OCI-LY3 (cell line): ENCODE measurements at regions not wholly inside any gene's neighbourhood (a gene's known extent, or its start where the extent isn't known, plus 50 kb on each side); places are given as distances from the start of the nearest gene placed in this dataset.

Experiments
- H2AFZ ChIP-seq: fragments of 200-600, 300-600 bp; shearing (Covaris generic); 2 replicates; pipeline ENCODE4 v1.6.0; 2014; ENCODE audit warnings: antibody characterized with exemption, low read depth, low read length
- H3K27ac ChIP-seq: fragments of 200-600, 300-600 bp; sonication (generic); 2 replicates; pipeline ENCODE4 v1.5.1; 2014; ENCODE audit warnings: mild to moderate bottlenecking, low read length, moderate library complexity, mixed read lengths
- H3K27me3 ChIP-seq: fragments of 200-600, 300-600 bp; sonication (generic); 2 replicates; pipeline ENCODE4 v1.6.1; 2014; ENCODE audit warnings: low read depth, low read length, mixed read lengths
- H3K36me3 ChIP-seq: fragments of 200-600, 300-600 bp; sonication (generic); replicated peaks from 2 replicates; pipeline ENCODE3; 2014; ENCODE audit warnings: low read depth, low read length, mixed read lengths
- H3K4me1 ChIP-seq: fragments of 300-600, 200-600 bp; sonication (generic); 2 replicates; pipeline ENCODE4 v1.6.1; 2014; ENCODE audit warnings: low read length, mixed read lengths
- H3K4me2 ChIP-seq: fragments of 200-600, 300-600 bp; sonication (generic); 2 replicates; pipeline ENCODE4 v1.6.1; 2014; ENCODE audit warnings: low read length, mixed read lengths
- H3K4me3 ChIP-seq: fragments of 300-600, 200-600 bp; sonication (generic); 2 replicates; pipeline ENCODE4 v1.5.1; 2014; ENCODE audit warnings: antibody characterized with exemption, mild to moderate bottlenecking, low read length, moderate library complexity
- H3K79me2 ChIP-seq: fragments of 300-600, 200-600 bp; shearing (Covaris generic); 2 replicates; pipeline ENCODE4 v1.6.1; 2014; ENCODE audit warnings: mild to moderate bottlenecking, low read length, mixed read lengths
- H3K9ac ChIP-seq: fragments of 300-600, 200-600 bp; shearing (Covaris generic); 2 replicates; pipeline ENCODE4 v1.6.0; 2014; ENCODE audit warnings: mild to moderate bottlenecking, low read length, moderate library complexity
- H3K9me3 ChIP-seq: fragments of 200-600, 300-600 bp; shearing (Covaris generic); 2 replicates; pipeline ENCODE4 v1.6.1; 2014; ENCODE audit warnings: low read length, mixed read lengths; ENCODE audit not compliant: insufficient read depth
- H4K20me1 ChIP-seq: fragments of 200-600, 300-600 bp; sonication (generic); 2 replicates; pipeline ENCODE4 v1.6.1; 2016; ENCODE audit warnings: low read length, mixed read lengths; ENCODE audit not compliant: insufficient read depth
- EZH2phosphoT487 ChIP-seq: fragments of 200-600 bp; shearing (Covaris generic); IDR thresholded peaks from 2 replicates; pipeline ENCODE4 v1.6.1; 2018; ENCODE audit warnings: antibody characterized with exemption, mixed run types, low read depth
- TF ChIP-seq, protein P1 (sequence below): fragments of 200-600, 300-600 bp; sonication (generic); IDR thresholded peaks from 2 replicates; pipeline ENCODE4 v1.5.1; 2014; ENCODE audit warnings: antibody characterized with exemption, low read length, low read depth

DNA sequence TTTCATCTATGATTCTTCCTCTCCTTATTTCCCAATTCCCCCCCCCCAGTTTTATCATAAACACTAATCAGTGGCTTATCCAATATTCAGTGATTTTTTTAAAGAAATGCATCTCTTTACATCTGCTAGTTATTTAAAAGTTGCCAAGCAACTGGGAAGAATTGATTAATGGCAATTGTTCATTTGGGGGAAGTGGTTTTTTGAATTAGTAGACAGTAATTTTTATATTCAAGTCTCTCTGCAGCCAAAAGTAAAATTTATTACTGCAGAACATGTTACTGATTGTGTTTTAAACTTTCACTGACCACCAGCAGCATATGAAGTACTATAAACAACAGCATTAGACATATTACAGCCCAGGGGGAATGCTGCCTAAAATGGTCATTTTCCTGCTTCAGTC, 308.8 kb upstream of the NREP start:
- no peak for TF ChIP-seq EZH2phosphoT487
- TF ChIP-seq, protein P1, sequence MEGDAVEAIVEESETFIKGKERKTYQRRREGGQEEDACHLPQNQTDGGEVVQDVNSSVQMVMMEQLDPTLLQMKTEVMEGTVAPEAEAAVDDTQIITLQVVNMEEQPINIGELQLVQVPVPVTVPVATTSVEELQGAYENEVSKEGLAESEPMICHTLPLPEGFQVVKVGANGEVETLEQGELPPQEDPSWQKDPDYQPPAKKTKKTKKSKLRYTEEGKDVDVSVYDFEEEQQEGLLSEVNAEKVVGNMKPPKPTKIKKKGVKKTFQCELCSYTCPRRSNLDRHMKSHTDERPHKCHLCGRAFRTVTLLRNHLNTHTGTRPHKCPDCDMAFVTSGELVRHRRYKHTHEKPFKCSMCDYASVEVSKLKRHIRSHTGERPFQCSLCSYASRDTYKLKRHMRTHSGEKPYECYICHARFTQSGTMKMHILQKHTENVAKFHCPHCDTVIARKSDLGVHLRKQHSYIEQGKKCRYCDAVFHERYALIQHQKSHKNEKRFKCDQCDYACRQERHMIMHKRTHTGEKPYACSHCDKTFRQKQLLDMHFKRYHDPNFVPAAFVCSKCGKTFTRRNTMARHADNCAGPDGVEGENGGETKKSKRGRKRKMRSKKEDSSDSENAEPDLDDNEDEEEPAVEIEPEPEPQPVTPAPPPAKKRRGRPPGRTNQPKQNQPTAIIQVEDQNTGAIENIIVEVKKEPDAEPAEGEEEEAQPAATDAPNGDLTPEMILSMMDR: no peak
- no peak overlapping the region for H3K4me2 ChIP-seq
- no peaks in the 10 kb centered on the region for H3K27me3 ChIP-seq
- H3K4me3 ChIP-seq: no peak overlapping the region
- no peaks in the 10 kb centered on the region for H4K20me1 ChIP-seq
- no peak overlapping the region for H2AFZ ChIP-seq
- no peak overlapping the region for H3K9ac ChIP-seq
- H3K4me1 ChIP-seq: peaks cover 16% of the 10 kb centered on the region
- H3K27ac ChIP-seq: no peak overlapping the region
- no peaks in the 10 kb centered on the region for H3K79me2 ChIP-seq
- no peaks in the 10 kb centered on the region for H3K9me3 ChIP-seq
- H3K36me3 ChIP-seq: no peaks in the 10 kb centered on the region

DNA sequence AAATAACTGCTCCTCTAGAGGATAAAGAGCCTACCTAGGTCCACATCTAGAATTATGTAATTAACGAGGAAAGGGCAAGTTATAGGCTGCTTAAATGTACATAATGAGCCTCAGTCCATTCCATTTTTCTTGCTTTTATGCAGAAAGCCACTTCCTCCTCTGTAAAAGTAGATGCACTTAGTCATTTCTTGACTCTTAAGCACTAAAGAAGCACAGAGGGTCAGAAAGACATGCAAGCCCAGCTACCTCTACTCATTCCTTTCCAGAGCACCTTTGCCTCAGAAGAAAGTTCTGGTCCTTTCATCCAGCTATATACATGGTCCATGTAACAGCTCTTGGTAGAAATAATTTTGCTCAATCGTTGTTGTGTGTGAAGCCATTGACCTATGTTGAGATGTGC, 308.0 kb upstream of the NREP start:
- Histone ChIP-seq H3K4me2 (0 out of 2 replicates have a peak overlapping the region, but pooled peaks have one; percentile 1), H3K36me3 (no peaks in the 10 kb centered on the region), H3K4me1 (peaks cover 16% of the 10 kb centered on the region), H2AFZ (no peak overlapping the region), H3K9me3 (no peaks in the 10 kb centered on the region), H3K4me3 (no peak overlapping the region), H3K79me2 (no peaks in the 10 kb centered on the region), H3K9ac (no peak overlapping the region), H4K20me1 (no peaks in the 10 kb centered on the region), H3K27me3 (no peaks in the 10 kb centered on the region), H3K27ac (no peak overlapping the region)
- no peak for TF ChIP-seq EZH2phosphoT487
- TF ChIP-seq, protein P1: no peak

DNA sequence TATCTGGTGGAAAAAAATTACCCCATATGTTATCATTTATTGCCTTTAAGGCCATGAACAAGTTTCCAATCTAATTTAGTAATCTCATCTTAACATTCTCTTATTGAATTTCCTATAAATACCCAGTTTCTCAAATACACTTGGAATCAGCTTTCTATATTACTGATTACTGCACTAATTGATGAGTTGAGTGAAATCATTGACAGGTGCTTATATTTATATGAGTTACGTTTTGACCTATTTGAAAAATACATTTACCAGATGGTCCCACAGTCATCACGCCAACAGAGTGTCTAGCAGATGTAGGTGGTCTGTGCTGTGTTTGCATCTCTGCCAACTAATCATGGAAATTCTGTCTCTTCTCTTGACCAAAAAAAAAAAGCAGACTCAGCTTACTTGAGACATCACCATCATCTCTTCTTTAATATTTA, 307.3 kb upstream of the NREP start:
- Histone ChIP-seq H4K20me1 (no peaks in the 10 kb centered on the region), H3K9me3 (no peaks in the 10 kb centered on the region), H3K4me3 (no peak overlapping the region), H3K27ac (no peak overlapping the region), H2AFZ (no peak overlapping the region), H3K4me1 (peaks cover 16% of the 10 kb centered on the region), H3K9ac (no peak overlapping the region), H3K4me2 (no peak overlapping the region), H3K36me3 (no peaks in the 10 kb centered on the region), H3K27me3 (no peaks in the 10 kb centered on the region), H3K79me2 (no peaks in the 10 kb centered on the region)
- TF ChIP-seq, protein P1: no peak
- TF ChIP-seq EZH2phosphoT487: no peak

DNA sequence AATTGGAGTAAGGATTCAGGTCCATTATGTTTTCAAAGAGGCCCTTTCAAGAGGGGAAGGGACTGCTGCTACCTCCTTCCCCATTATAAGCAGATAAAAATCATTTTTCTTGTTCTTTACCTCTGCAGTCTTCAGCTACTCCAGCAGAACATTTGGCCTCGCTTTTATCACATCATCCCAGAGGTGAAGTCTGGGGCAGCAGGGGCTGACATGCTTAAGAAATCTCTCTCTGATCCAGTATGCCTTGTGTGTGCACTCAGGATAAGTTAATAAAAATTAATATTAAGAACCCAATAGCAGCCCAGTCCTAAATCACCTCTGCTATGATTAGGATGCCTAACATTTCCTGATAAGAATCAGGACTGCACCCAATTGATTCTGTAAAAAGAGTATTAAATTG, 306.9 kb upstream of the NREP start:
- TF ChIP-seq EZH2phosphoT487: no peak
- TF ChIP-seq, protein P1: no peak
- Histone ChIP-seq H3K4me3 (no peak overlapping the region), H3K9ac (no peak overlapping the region), H3K4me2 (no peak overlapping the region), H3K27me3 (no peaks in the 10 kb centered on the region), H2AFZ (peak overlapping the region; percentile 41; the same call in 1 of the 2 replicates), H3K36me3 (no peaks in the 10 kb centered on the region), H3K79me2 (no peaks in the 10 kb centered on the region), H3K4me1 (peaks cover 16% of the 10 kb centered on the region), H3K27ac (no peak overlapping the region), H3K9me3 (no peaks in the 10 kb centered on the region), H4K20me1 (no peaks in the 10 kb centered on the region)
